DMS 273 (cell line): ENCODE measurements at regions not wholly inside any gene's neighbourhood (a gene's known extent, or its start where the extent isn't known, plus 50 kb on each side); places are given as distances from the start of the nearest gene placed in this dataset.

Experiments used
- DNase-seq: peaks from one replicate; lab custom pipeline; 2025; ENCODE audit not compliant: unreplicated experiment; lab: John Stamatoyannopoulos, UW

- DNase-seq, result no peak
Measured at GRCh38 chr3:6803619-6804018, 57.3 kb upstream of the GRM7 start.

DNA sequence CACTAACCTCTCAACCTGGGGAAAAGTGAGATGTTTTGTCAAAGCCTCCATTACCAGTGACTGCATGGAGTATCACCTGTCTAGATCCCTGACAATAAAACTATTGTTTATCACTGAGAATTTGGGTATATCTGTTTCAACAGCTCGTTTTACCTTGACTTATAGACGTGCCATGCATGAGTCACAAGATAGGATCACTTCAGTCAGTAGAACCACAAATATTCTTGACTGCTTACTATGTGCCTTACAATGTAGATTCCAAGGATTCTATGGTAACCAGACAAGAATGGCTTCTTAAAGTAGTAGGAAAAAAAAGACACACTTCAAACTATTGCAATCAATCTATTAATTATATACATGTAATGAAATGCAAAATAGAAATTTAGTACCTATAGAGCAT lies 55.7 kb upstream of the GRM7 start:
- DNase-seq, result no peak

- no peak for DNase-seq
Measured at GRCh38 chr3:6806991-6807390, 53.9 kb upstream of the GRM7 start.

DNA sequence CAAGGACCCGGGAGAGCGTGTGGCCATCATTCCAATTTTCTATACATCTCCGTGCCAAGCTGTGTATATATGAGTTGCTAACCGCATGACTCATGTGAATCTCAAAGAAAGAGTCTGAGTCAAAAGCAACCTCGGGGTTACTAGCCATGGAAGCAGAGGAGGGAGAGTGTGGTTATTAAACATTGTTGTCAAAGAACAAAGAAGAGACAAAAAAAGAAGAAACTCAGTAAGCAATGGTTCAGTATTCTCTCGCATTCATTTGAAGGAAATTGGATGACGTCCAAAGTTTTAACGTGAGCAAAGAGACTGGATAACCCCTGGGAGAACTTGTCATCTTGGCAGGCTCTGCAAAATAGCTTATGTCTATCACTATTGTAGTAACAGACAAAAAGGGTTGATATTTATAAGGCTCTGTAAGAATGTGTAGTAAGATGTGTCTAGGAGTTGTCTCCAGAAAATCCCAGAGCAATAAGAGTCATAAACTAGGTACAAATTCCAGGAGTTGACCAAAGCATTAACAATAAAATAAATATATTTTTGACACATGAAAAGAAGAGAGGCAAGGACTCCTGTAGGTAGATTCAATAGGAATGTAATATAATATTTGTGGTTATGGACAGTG lies 52.8 kb upstream of the GRM7 start:
- DNase-seq, result no peak

DNA sequence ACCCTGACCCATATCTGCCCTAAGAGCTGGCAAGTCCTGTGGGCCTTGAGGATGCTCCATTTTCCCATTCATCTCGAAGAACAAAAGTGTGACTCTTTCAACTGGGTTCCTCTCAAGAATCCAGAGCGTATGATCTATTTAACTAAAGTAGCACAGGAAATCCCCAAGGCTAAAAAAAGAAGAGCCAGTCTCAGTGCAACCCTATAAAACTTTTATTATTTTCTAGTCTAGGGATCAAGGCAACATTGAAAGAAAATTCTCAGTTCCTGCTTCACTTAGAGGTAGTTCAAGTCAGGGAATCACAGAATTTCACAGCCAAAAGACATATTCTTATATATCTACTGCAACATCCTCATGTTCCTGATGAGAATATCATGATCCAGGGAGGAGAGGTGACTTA lies 51.6 kb upstream of the GRM7 start:
- DNase-seq, result no peak
